Neural progenitor cell (in vitro differentiated cells): ENCODE measurements at regions not wholly inside any gene's neighbourhood (a gene's known extent, or its start where the extent isn't known, plus 50 kb on each side); places are given as distances from the start of the nearest gene placed in this dataset.

Experiments used
- EZH2 ChIP-seq: fragments of 200-600 bp; sonication (generic); IDR thresholded peaks from 2 replicates; pipeline ENCODE4 v1.6.1; 2017; ENCODE audit warnings: antibody characterized with exemption, mild to moderate bottlenecking, moderate library complexity
- EZH2phosphoT487 ChIP-seq: fragments of 200-600 bp; sonication (generic); IDR thresholded peaks from 2 replicates; pipeline ENCODE4 v1.6.1; 2017; ENCODE audit warnings: antibody characterized with exemption
- TF ChIP-seq, protein P1 (sequence below): fragments of 200-600 bp; sonication (generic); IDR thresholded peaks from 2 replicates; pipeline ENCODE4 v1.5.1; 2017; ENCODE audit warnings: antibody characterized with exemption, mild to moderate bottlenecking

DNA sequence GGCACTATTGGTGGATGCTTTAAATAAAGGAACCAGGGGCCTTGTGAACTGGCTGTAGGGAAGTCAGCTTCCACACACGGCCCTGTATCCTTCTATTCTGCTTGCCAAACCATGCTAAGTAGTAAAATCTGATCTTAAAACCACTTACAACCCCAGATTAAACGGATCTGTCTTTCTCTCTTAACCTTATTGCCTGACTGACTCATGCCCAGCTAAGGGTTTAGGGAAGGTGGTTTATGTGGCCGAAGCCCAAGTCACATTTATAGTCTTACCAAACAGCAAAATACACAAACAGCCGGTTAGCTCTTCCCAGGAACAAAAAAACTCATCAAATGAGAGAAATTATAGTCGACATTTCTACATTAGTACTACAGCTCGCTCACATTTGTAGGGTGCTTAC lies 988.4 kb upstream of the TENM3 start:
- TF ChIP-seq, protein P1, sequence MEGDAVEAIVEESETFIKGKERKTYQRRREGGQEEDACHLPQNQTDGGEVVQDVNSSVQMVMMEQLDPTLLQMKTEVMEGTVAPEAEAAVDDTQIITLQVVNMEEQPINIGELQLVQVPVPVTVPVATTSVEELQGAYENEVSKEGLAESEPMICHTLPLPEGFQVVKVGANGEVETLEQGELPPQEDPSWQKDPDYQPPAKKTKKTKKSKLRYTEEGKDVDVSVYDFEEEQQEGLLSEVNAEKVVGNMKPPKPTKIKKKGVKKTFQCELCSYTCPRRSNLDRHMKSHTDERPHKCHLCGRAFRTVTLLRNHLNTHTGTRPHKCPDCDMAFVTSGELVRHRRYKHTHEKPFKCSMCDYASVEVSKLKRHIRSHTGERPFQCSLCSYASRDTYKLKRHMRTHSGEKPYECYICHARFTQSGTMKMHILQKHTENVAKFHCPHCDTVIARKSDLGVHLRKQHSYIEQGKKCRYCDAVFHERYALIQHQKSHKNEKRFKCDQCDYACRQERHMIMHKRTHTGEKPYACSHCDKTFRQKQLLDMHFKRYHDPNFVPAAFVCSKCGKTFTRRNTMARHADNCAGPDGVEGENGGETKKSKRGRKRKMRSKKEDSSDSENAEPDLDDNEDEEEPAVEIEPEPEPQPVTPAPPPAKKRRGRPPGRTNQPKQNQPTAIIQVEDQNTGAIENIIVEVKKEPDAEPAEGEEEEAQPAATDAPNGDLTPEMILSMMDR, result no peak
- TF ChIP-seq EZH2 (no peak), EZH2phosphoT487 (no peak)
